Aorta (tissue), 5 donors: ENCODE measurements at regions not wholly inside any gene's neighbourhood (a gene's known extent, or its start where the extent isn't known, plus 50 kb on each side); places are given as distances from the start of the nearest gene placed in this dataset.
"Not testable (repeated sequence)": the region's sequence is repeated elsewhere in the genome, so short reads cannot be mapped to it uniquely, and the experiment has no call there.

Experiments used
- ATAC-seq: fragments of 200-7000 bp; cut with Tn5 transposase; one replicate; pipeline ENCODE4 v1.9.1; 2022; ENCODE audit warnings: moderate library complexity; ENCODE audit not compliant: low FRiP score
- DNase-seq, 2 donors: peaks; one replicate each; pipeline ENCODE4 v3.0.0-alpha.2; 2020
- H3K27ac ChIP-seq, 2 donors: one replicate each; pipeline ENCODE4 v1.5.1; 2013; ENCODE audit warnings: low read length in 2 of 2, mild to moderate bottlenecking in 2 of 2, moderate library complexity in 2 of 2, control low read depth in 1 of 2, inconsistent platforms in 1 of 2, low read depth in 1 of 2
- H3K27me3 ChIP-seq, 2 donors: one replicate each; pipeline ENCODE4 v1.6.1; 2013; ENCODE audit warnings: control low read depth in 1 of 2, low read length in 1 of 2, mild to moderate bottlenecking in 1 of 2, moderate library complexity in 1 of 2; ENCODE audit not compliant: insufficient read depth in 2 of 2, control insufficient read depth in 1 of 2
- H3K36me3 ChIP-seq, 2 donors: one replicate each; pipeline ENCODE4 v1.6.1; 2013; ENCODE audit warnings: control low read depth in 1 of 2, low read length in 1 of 2, mild to moderate bottlenecking in 1 of 2; ENCODE audit not compliant: insufficient read depth in 2 of 2, control insufficient read depth in 1 of 2
- H3K4me1 ChIP-seq, 2 donors: one replicate each; pipeline ENCODE4 v1.6.1; 2013; ENCODE audit warnings: low read length in 2 of 2, control low read depth in 1 of 2, mild to moderate bottlenecking in 1 of 2, moderate library complexity in 1 of 2; ENCODE audit not compliant: insufficient read depth in 2 of 2, control insufficient read depth in 1 of 2
- H3K4me3 ChIP-seq, 2 donors: one replicate each; pipeline ENCODE4 v1.5.1; 2013; ENCODE audit warnings: low read length in 2 of 2, control low read depth in 1 of 2, mild to moderate bottlenecking in 1 of 2
- H3K9me3 ChIP-seq: one replicate; pipeline ENCODE4 v1.6.1; 2013; ENCODE audit warnings: mild to moderate bottlenecking, low read length; ENCODE audit not compliant: control insufficient read depth
- WGBS, 2 donors: extraction: QIAGEN DNeasy Blood & Tissue Kit; methylation state at CpG; one replicate each; pipeline ENCODE4 v1.1.7; 2013; 5-methylcytosine and 5-hydroxymethylcytosine counted together
- intact Hi-C, 2 donors: fragments of 100-400 bp; cut with DNase I; formaldehyde crosslinking; loops; one replicate each; pipeline versions ENCODE4 v1.14.2 to v1.15.0; 2022
- donor health status: healthy with polysubstance abuse.
- donor health status: Bipolar disorder and iron deficiency.
- donor health status: DM: no; HTN: no; CAD: no.
- donor health status: DM: no; HTN: no; CAD: no.
- donor health status: DM: yes; HTN: yes; CAD: no.

DNA sequence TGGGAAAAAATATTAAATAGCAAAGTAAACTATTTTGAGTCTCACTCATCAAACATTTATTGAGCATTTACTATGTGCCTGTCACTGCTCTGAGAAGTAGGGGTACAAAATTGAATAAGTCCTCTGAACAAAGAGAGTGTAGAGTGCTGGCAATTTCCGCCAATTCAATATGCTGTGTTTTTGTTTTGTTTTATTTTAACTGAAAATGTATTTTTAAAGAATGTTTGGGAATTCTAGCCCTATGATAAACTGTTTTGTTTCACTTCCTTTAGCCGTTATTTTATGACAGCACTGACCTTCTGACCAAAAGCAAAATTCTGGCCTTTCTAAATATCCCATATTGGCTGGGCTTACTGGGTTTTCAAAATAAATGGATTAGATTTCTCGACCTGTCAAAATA, 64.7 kb upstream of the LMO2 start:
- Histone ChIP-seq H3K27ac (no peak overlapping the region), H3K36me3 (no peaks in the 10 kb centered on the region), H3K4me3 (no peak overlapping the region), H3K27me3 (no peaks in the 10 kb centered on the region), H3K9me3 (no peaks in the 10 kb centered on the region), H3K4me1 (no peaks in the 10 kb centered on the region)
- DNase-seq (no peak), ATAC-seq (no peak)
- intact Hi-C loops: no loop called here
- 79 to 82% methylated on average over 3 of the region's 3 CpGs for WGBS, 2 donors

GRCh38 chr11:33953289-33953688, 61.4 kb upstream of the LMO2 start:
- H3K4me1 ChIP-seq: no peaks in the 10 kb centered on the region
- WGBS, 2 donors: 64 to 76% methylated on average over 5 of the region's 5 CpGs
- no peak overlapping the region for H3K4me3 ChIP-seq
- no peaks in the 10 kb centered on the region for H3K27me3 ChIP-seq
- H3K9me3 ChIP-seq: no peaks in the 10 kb centered on the region
- no peak overlapping the region for H3K27ac ChIP-seq
- DNase-seq (no peak), ATAC-seq (no peak)
- intact Hi-C loops: no loop called here
- H3K36me3 ChIP-seq: no peaks in the 10 kb centered on the region

- Histone ChIP-seq H3K36me3 (no peaks in the 10 kb centered on the region), H3K27me3 (no peaks in the 10 kb centered on the region), H3K4me3 (no peak overlapping the region), H3K9me3 (no peaks in the 10 kb centered on the region), H3K27ac (no peak overlapping the region), H3K4me1 (no peaks in the 10 kb centered on the region)
- intact Hi-C loops: no loop called here
- 92 to 97% methylated on average over 5 of the region's 5 CpGs for WGBS, 2 donors
- ATAC-seq (no peak), DNase-seq (no peak)
Observed at GRCh38 chr11:33952805-33953204, 60.9 kb upstream of the LMO2 start.

DNA sequence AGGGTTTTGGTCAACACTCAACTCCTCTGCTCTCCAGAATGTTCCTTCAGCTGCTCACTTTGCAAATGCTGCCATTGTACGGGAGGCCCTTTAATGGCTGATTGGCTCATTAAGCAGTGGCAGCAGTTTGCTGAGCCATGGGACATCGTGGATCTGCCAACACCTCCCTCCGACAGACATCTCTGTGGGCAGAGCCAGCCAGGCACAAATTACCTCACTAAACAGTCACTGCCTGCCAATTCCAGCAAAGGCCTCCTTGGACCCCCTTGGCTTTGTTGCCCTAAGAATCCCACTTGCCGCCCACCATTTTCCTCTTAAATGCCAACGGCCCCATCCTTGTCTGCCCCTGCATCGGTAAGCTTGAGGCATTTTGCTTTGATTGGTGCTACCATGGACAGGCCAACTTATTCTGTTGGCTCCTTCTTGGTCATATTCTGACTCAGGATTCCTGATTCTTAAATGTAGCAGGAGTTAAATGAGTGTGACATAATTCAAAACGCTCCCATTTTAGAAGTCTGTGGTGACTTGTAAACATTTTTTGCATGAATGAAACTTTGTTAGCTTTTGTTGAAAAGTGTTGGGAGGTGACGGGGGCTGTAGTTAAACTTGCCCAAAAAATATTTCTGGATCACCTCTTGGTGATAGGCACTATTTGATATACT, 57.5 kb upstream of the LMO2 start:
- Histone ChIP-seq H3K27me3 (no peaks in the 10 kb centered on the region), H3K4me3 (no peak overlapping the region), H3K9me3 (no peaks in the 10 kb centered on the region), H3K27ac (no peak overlapping the region), H3K36me3 (no peaks in the 10 kb centered on the region), H3K4me1 (no peaks in the 10 kb centered on the region)
- intact Hi-C loops: no loop called here
- DNase-seq: no peak
- 75 to 81% methylated on average over 8 of the region's 8 CpGs for WGBS, 2 donors
- ATAC-seq: no peak

- DNase-seq: no peak
- H3K36me3 ChIP-seq: no peaks in the 10 kb centered on the region
- WGBS, 2 donors: 71 to 81% methylated on average over 2 of the region's 2 CpGs
- no peak overlapping the region for H3K4me3 ChIP-seq
- ATAC-seq: no peak
- H3K27ac ChIP-seq: no peak overlapping the region
- no peaks in the 10 kb centered on the region for H3K4me1 ChIP-seq
- intact Hi-C loops: no loop called here
- H3K9me3 ChIP-seq: no peaks in the 10 kb centered on the region
- no peaks in the 10 kb centered on the region for H3K27me3 ChIP-seq
Observed at GRCh38 chr11:33948494-33948893, 56.6 kb upstream of the LMO2 start.

DNA sequence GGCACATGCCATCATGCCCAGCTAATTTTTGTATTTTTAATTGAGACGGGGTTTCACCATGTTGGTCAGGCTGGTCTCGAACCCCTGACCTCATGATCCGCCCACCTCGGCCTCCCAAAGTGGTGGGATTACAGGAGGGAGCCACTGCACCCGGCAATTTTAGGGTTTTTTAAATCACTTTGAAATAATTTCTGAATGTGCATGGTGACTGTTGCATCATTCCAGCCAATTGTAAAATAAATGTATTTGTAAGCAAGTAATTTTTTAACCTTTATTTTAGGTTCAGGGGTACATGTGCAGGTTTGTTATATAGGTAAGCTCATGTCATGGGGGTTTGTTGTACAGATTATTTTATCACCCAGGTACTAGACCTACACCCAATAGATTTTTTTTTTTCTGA, 56.0 kb upstream of the LMO2 start:
- H3K4me1 ChIP-seq, H3K36me3 ChIP-seq, H3K27ac ChIP-seq, intact Hi-C loops, DNase-seq, ATAC-seq, H3K9me3 ChIP-seq, H3K27me3 ChIP-seq, H3K4me3 ChIP-seq: not testable (repeated sequence)
- WGBS, 2 donors: 92 to 98% methylated on average over 5 of the region's 5 CpGs

- Histone ChIP-seq H3K36me3 (no peaks in the 10 kb centered on the region), H3K9me3 (no peaks in the 10 kb centered on the region), H3K4me3 (no peak overlapping the region), H3K27ac (no peak overlapping the region), H3K4me1 (peaks cover 0 to 1% of the 10 kb centered on the region in 2 donors), H3K27me3 (no peaks in the 10 kb centered on the region)
- intact Hi-C loops: no loop called here
- 71 to 85% methylated on average over 4 of the region's 4 CpGs for WGBS, 2 donors
- ATAC-seq (no peak), DNase-seq (no peak)
Observed at GRCh38 chr11:33946930-33947329, 55.1 kb upstream of the LMO2 start.

- Histone ChIP-seq H3K4me1 (peaks cover 0 to 4% of the 10 kb centered on the region in 2 donors), H3K9me3 (no peaks in the 10 kb centered on the region), H3K27ac (no peak overlapping the region), H3K4me3 (no peak overlapping the region), H3K27me3 (no peaks in the 10 kb centered on the region), H3K36me3 (no peaks in the 10 kb centered on the region)
- no peak for DNase-seq
- intact Hi-C loops: no loop called here
- 50 to 65% methylated on average over 4 of the region's 4 CpGs for WGBS, 2 donors
- ATAC-seq: no peak
Observed at GRCh38 chr11:33945481-33946268, 53.8 kb upstream of the LMO2 start.
